GM19395 (cell line): ENCODE measurements at regions not wholly inside any gene's neighbourhood (a gene's known extent, or its start where the extent isn't known, plus 50 kb on each side); places are given as distances from the start of the nearest gene placed in this dataset.
A peak's percentile ranks its signal among the peaks of the same experiment; 100 is the strongest.

Experiments used
- ATAC-seq: cut with Tn5 transposase; IDR thresholded peaks from one replicate; pipeline ENCODE4 v1.9.1; 2021; ENCODE audit warnings: mild to moderate bottlenecking, moderate library complexity; ENCODE audit not compliant: unreplicated experiment

GRCh38 chr9:73548201-73548600 is 396.5 kb downstream of the ANXA1 start:
- ATAC-seq: no peak

GRCh38 chr9:73549991-73550390 is 398.3 kb downstream of the ANXA1 start:
- no peak for ATAC-seq

- no peak for ATAC-seq
Measured at GRCh38 chr9:73553295-73553694, 401.6 kb downstream of the ANXA1 start.

GRCh38 chr9:73558471-73558870 is 406.8 kb downstream of the ANXA1 start:
- no peak for ATAC-seq

GRCh38 chr9:73565026-73565425 is 413.4 kb downstream of the ANXA1 start:
- no peak for ATAC-seq

GRCh38 chr9:73565833-73566465 is 414.3 kb downstream of the ANXA1 start:
- no peak for ATAC-seq

- ATAC-seq: no peak
Measured at GRCh38 chr9:73566627-73567026, 415.0 kb downstream of the ANXA1 start.

- no peak for ATAC-seq
Measured at GRCh38 chr9:73573235-73573634, 421.6 kb downstream of the ANXA1 start.

- no peak for ATAC-seq
Measured at GRCh38 chr9:73575101-73576060, 423.7 kb downstream of the ANXA1 start.

GRCh38 chr9:73577848-73578247 is 426.2 kb downstream of the ANXA1 start:
- no peak for ATAC-seq

GRCh38 chr9:73579823-73580222 is 428.2 kb downstream of the ANXA1 start:
- ATAC-seq: no peak

GRCh38 chr9:73583576-73583975 is 431.9 kb downstream of the ANXA1 start:
- no peak for ATAC-seq

GRCh38 chr9:73595036-73595545 is 443.4 kb downstream of the ANXA1 start:
- no peak for ATAC-seq

- ATAC-seq: no peak
Measured at GRCh38 chr9:73596321-73596720, 444.7 kb downstream of the ANXA1 start.

- no peak for ATAC-seq
Measured at GRCh38 chr9:73597039-73597438, 445.4 kb downstream of the ANXA1 start.

GRCh38 chr9:73597771-73598170 is 446.1 kb downstream of the ANXA1 start:
- no peak for ATAC-seq

- ATAC-seq: no peak
Measured at GRCh38 chr9:73609381-73609780, 457.7 kb downstream of the ANXA1 start.

GRCh38 chr9:73611032-73611431 is 459.4 kb downstream of the ANXA1 start:
- ATAC-seq: no peak

GRCh38 chr9:73613092-73613701 is 461.5 kb downstream of the ANXA1 start:
- ATAC-seq: no peak

- ATAC-seq: no peak
Measured at GRCh38 chr9:73615557-73615956, 463.9 kb downstream of the ANXA1 start.

GRCh38 chr9:73617586-73617985 is 465.9 kb downstream of the ANXA1 start:
- no peak for ATAC-seq

- ATAC-seq: peak; percentile 90
Measured at GRCh38 chr9:73640971-73641370, 489.3 kb downstream of the ANXA1 start.
